Muscle of back (tissue), 3 donors: ENCODE measurements at regions not wholly inside any gene's neighbourhood (a gene's known extent, or its start where the extent isn't known, plus 50 kb on each side); places are given as distances from the start of the nearest gene placed in this dataset.
"Not testable (repeated sequence)": the region's sequence is repeated elsewhere in the genome, so short reads cannot be mapped to it uniquely, and the experiment has no call there.

Experiments
- DNase-seq, 3 donors: peaks; one replicate each; pipeline versions ENCODE4 v3.0.0 to v3.0.0-alpha.2; 2013

- DNase-seq = no peak
Measured at GRCh38 chr2:224175538-224175937, 136.5 kb upstream of the SERPINE2 start.

- no peak for DNase-seq
Measured at GRCh38 chr2:224174990-224175389, 135.9 kb upstream of the SERPINE2 start.

GRCh38 chr2:224174521-224174920 lies 135.4 kb upstream of the SERPINE2 start:
- no peak for DNase-seq

GRCh38 chr2:224173933-224174332 lies 134.8 kb upstream of the SERPINE2 start:
- DNase-seq = no peak

GRCh38 chr2:224173210-224173609 lies 134.1 kb upstream of the SERPINE2 start:
- DNase-seq = no peak

GRCh38 chr2:224171226-224171625 lies 132.1 kb upstream of the SERPINE2 start:
- DNase-seq = no peak

- no peak for DNase-seq
Measured at GRCh38 chr2:224169847-224170246, 130.8 kb upstream of the SERPINE2 start.

GRCh38 chr2:224167781-224168180 lies 128.7 kb upstream of the SERPINE2 start:
- not testable (repeated sequence) for DNase-seq

- DNase-seq = no peak
Measured at GRCh38 chr2:224166654-224167053, 127.6 kb upstream of the SERPINE2 start.

- DNase-seq = peak in 2 of 3 donors; percentile 25 to 60
Measured at GRCh38 chr2:224165901-224166319, 126.8 kb upstream of the SERPINE2 start.

- DNase-seq = no peak
Measured at GRCh38 chr2:224163566-224164307, 124.7 kb upstream of the SERPINE2 start.

GRCh38 chr2:224162122-224162521 lies 123.0 kb upstream of the SERPINE2 start:
- DNase-seq = peak in 1 of 3 donors; percentile 62

GRCh38 chr2:224161712-224162111 lies 122.6 kb upstream of the SERPINE2 start:
- no peak for DNase-seq

GRCh38 chr2:224160917-224161316 lies 121.8 kb upstream of the SERPINE2 start:
- DNase-seq = peak in 1 of 3 donors; percentile 42

GRCh38 chr2:224159345-224159928 lies 120.4 kb upstream of the SERPINE2 start:
- no peak for DNase-seq

- no peak for DNase-seq
Measured at GRCh38 chr2:224158831-224159230, 119.7 kb upstream of the SERPINE2 start.

- DNase-seq = no peak
Measured at GRCh38 chr2:224158061-224158460, 119.0 kb upstream of the SERPINE2 start.

GRCh38 chr2:224157655-224158054 lies 118.6 kb upstream of the SERPINE2 start:
- DNase-seq = peak in 2 of 3 donors; percentile 83 to 92

GRCh38 chr2:224156436-224156835 lies 117.3 kb upstream of the SERPINE2 start:
- DNase-seq = no peak

GRCh38 chr2:224155896-224156295 lies 116.8 kb upstream of the SERPINE2 start:
- DNase-seq = no peak

GRCh38 chr2:224155371-224155770 lies 116.3 kb upstream of the SERPINE2 start:
- DNase-seq = no peak

GRCh38 chr2:224151680-224152310 lies 112.7 kb upstream of the SERPINE2 start:
- DNase-seq = no peak

- no peak for DNase-seq
Measured at GRCh38 chr2:224151161-224151560, 112.1 kb upstream of the SERPINE2 start.
